ENCODE measurements at regions not wholly inside any gene's neighbourhood (a gene's known extent, or its start where the extent isn't known, plus 50 kb on each side); places are given as distances from the start of the nearest gene placed in this dataset.

GRCh38 chr5:29769474-29769873 lies 1424.0 kb upstream of the CDH6 start:
- DNase-seq (ENCODE audit: low read depth): no peak
- no peak for TF ChIP-seq CTCF (IDR thresholded peaks at IDR 0.05; ENCODE audit: insufficient read depth, low read length)
- no peak overlapping the region for H3K4me3 ChIP-seq (ENCODE audit: low read depth, low read length)

DNA sequence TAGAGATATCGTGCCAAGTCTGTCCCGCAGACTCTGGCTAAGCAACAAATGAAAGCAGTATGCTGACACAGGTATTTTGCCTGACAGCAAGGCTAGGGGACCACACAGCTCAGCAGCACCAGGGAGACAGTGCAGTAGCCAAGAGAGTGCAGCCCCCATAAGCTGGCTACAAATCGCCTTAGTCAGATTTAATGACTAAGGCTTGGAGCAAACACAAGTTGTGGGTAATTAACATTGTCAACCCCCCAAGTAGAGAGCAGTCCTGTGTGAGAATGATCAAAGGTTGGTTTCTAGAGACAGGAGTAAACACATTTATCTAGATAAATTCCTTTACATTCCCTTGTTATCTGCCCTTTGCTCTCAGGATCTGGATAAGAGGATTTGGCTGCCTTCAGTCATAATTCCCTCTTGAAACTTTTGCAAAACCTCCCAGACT lies 1434.5 kb upstream of the CDH6 start:
- no peak overlapping the region for H3K4me3 ChIP-seq (ENCODE audit: low read depth, low read length)
- no peak for DNase-seq (ENCODE audit: low read depth)
- TF ChIP-seq CTCF (IDR thresholded peaks at IDR 0.05; ENCODE audit: insufficient read depth, low read length): no peak

- TF ChIP-seq CTCF (IDR thresholded peaks at IDR 0.05; ENCODE audit: insufficient read depth, low read length): no peak
- no peak for DNase-seq (ENCODE audit: low read depth)
- no peak overlapping the region for H3K4me3 ChIP-seq (ENCODE audit: low read depth, low read length)
These were observed 1443.0 kb upstream of the CDH6 start for GRCh38 chr5:29750453-29750852.

GRCh38 chr5:29744618-29745017 lies 1448.9 kb upstream of the CDH6 start:
- DNase-seq (ENCODE audit: low read depth): no peak
- no peak overlapping the region for H3K4me3 ChIP-seq (ENCODE audit: low read depth, low read length)
- no peak for TF ChIP-seq CTCF (IDR thresholded peaks at IDR 0.05; ENCODE audit: insufficient read depth, low read length)

DNA sequence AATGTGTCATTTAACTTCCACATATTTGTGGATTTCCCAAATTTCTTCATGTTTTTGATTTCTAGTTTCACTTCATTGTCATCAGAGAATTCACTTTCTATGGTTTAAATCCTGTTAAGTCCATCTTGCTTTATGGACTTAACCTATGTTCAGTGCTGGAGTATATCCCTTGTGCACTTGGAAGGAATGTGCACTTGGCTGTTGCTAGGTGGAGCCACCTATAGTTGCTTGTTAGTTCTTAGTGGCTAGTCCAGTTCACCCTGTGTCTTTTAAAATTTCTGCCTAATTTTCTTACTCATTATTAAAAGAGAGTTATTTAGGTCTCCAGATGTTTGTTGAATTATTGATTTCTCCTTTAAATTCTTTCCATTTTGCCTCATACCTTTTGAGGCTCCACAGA lies 1472.5 kb upstream of the CDH6 start:
- TF ChIP-seq CTCF (IDR thresholded peaks at IDR 0.05; ENCODE audit: insufficient read depth, low read length): no peak
- no peak overlapping the region for H3K4me3 ChIP-seq (ENCODE audit: low read depth, low read length)
- no peak for DNase-seq (ENCODE audit: low read depth)

- TF ChIP-seq CTCF (IDR thresholded peaks at IDR 0.05; ENCODE audit: insufficient read depth, low read length): no peak
- no peak overlapping the region for H3K4me3 ChIP-seq (ENCODE audit: low read depth, low read length)
- no peak for DNase-seq (ENCODE audit: low read depth)
These were observed 1474.3 kb upstream of the CDH6 start for GRCh38 chr5:29719171-29719570.

- TF ChIP-seq CTCF (IDR thresholded peaks at IDR 0.05; ENCODE audit: insufficient read depth, low read length): no peak
- no peak for DNase-seq (ENCODE audit: low read depth)
- no peak overlapping the region for H3K4me3 ChIP-seq (ENCODE audit: low read depth, low read length)
These were observed 1478.3 kb upstream of the CDH6 start for GRCh38 chr5:29715167-29715566.
